Cardiac muscle cell (in vitro differentiated cells and primary cell): ENCODE measurements at regions not wholly inside any gene's neighbourhood (a gene's known extent, or its start where the extent isn't known, plus 50 kb on each side); places are given as distances from the start of the nearest gene placed in this dataset.
"Not testable (repeated sequence)": the region's sequence is repeated elsewhere in the genome, so short reads cannot be mapped to it uniquely, and the experiment has no call there.

Experiments
- DNase-seq, 2 donors: peaks; one replicate each; pipeline versions ENCODE4 v3.0.0 to v3.0.0-alpha.2; 2010 to 2017; ENCODE audit warnings: low read depth in 1 of 2, low spot score in 1 of 2
- H3K27ac ChIP-seq: fragments of 200-600 bp; sonication (generic); 2 replicates; pipeline ENCODE4 v1.5.1; 2016
- H3K27me3 ChIP-seq: fragments of 200-600 bp; sonication (generic); 2 replicates; pipeline ENCODE4 v1.6.0; 2016; ENCODE audit warnings: control low read depth
- H3K36me3 ChIP-seq: fragments of 200-600 bp; sonication (generic); 2 replicates; pipeline ENCODE4 v1.5.1; 2016; ENCODE audit warnings: control low read depth
- H3K4me1 ChIP-seq: fragments of 200-600 bp; sonication (generic); 2 replicates; pipeline ENCODE4 v1.8.1; 2017; ENCODE audit warnings: low read depth, mild to moderate bottlenecking, mixed run types
- H3K4me3 ChIP-seq: fragments of 200-600 bp; sonication (generic); 2 replicates; pipeline ENCODE4 v1.5.1; 2016; ENCODE audit warnings: mild to moderate bottlenecking
- H3K9me3 ChIP-seq: fragments of 200-600 bp; sonication (generic); 2 replicates; pipeline ENCODE4 v1.5.1; 2017; ENCODE audit warnings: low read depth, mild to moderate bottlenecking, control low read depth
- TF ChIP-seq, protein P1 (sequence below): IDR thresholded peaks from 2 replicates; pipeline ENCODE4 v1.5.1; 2012; ENCODE audit warnings: low read depth, mild to moderate bottlenecking, low read length

DNA sequence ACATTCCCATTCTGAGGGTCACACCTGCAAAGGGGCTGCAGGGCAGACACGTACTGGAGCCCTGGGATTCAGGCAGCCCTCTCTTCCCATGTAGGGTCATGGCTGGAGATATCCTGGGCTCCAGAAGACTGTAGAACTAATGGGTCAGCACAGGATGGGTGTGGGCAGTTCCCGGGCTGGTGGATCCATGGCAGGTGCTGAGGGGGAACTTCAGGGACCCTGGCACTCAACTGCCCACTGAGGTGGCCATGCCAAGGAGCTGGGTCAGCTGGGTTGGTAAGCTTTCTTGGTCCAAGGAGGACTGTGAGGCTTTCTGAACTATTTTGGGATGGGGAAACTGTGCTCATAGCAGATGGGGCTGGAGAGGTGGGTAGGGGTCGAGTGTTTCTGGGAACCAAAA lies 183.4 kb upstream of the RTL1 start:
- no peak overlapping the region for H3K4me3 ChIP-seq
- no peaks in the 10 kb centered on the region for H3K9me3 ChIP-seq
- no peaks in the 10 kb centered on the region for H3K27me3 ChIP-seq
- no peak for DNase-seq
- H3K36me3 ChIP-seq, result no peaks in the 10 kb centered on the region
- H3K27ac ChIP-seq, result no peak overlapping the region
- TF ChIP-seq, protein P1, sequence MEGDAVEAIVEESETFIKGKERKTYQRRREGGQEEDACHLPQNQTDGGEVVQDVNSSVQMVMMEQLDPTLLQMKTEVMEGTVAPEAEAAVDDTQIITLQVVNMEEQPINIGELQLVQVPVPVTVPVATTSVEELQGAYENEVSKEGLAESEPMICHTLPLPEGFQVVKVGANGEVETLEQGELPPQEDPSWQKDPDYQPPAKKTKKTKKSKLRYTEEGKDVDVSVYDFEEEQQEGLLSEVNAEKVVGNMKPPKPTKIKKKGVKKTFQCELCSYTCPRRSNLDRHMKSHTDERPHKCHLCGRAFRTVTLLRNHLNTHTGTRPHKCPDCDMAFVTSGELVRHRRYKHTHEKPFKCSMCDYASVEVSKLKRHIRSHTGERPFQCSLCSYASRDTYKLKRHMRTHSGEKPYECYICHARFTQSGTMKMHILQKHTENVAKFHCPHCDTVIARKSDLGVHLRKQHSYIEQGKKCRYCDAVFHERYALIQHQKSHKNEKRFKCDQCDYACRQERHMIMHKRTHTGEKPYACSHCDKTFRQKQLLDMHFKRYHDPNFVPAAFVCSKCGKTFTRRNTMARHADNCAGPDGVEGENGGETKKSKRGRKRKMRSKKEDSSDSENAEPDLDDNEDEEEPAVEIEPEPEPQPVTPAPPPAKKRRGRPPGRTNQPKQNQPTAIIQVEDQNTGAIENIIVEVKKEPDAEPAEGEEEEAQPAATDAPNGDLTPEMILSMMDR, result no peak
- no peaks in the 10 kb centered on the region for H3K4me1 ChIP-seq

DNA sequence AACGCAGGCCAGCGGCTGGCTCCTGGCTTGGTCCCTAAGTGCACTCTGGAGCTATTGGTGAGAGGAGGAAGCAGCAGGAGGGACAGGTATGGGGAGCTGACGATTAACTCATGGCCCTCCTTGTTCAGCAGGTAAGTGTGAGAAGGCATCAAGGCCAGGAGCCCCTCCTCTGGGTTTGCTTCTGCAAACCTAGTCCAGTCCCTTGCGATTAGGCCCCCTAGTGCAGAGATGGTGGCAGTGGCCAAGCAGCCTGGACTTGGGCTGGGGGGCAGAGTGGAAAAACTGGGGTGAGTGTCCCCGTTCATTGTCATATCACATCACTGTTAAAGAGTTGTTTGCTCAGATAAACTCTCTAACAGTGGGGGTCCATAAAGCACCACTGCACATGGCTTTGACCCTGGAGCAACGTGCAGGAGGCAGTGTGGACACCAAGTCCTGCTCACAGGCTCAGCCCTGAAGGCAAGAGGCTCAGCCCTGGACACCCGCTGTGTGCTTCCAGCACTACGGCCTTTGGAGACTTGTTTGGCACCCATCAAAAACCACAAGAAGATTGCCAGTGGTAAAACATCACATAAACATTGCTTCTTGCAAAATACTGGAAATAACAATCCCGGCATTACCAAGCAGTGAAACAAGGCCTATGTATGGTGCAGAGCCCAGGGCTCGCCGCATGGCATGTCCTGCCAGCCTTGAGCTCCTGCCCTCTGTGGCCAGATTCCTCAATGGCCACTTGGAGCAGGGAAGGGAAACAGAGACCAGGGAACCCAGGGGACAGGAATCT lies 184.3 kb upstream of the RTL1 start:
- no peaks in the 10 kb centered on the region for H3K9me3 ChIP-seq
- no peak overlapping the region for H3K27ac ChIP-seq
- no peaks in the 10 kb centered on the region for H3K4me1 ChIP-seq
- H3K27me3 ChIP-seq, result no peaks in the 10 kb centered on the region
- peak in 1 of 2 donors; percentile 44 for DNase-seq
- no peak overlapping the region for H3K4me3 ChIP-seq
- TF ChIP-seq, protein P1, result no peak
- no peaks in the 10 kb centered on the region for H3K36me3 ChIP-seq

DNA sequence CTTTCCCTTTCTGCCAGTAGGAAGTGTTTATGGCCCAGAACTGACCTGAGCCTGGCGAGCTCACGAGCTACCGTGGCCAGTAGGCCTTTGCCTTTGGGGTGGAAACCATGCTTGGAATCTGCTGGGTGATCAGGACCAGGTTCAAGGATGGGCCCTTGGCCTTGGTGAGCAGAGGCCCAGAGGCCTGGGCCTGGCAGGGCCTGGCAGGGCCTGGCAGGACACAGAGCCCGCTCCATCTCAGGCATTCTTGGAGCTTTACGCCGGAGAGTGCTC lies 184.8 kb upstream of the RTL1 start:
- Histone ChIP-seq H3K36me3 (no peaks in the 10 kb centered on the region), H3K4me1 (no peaks in the 10 kb centered on the region), H3K27me3 (no peaks in the 10 kb centered on the region), H3K27ac (no peak overlapping the region), H3K9me3 (no peaks in the 10 kb centered on the region), H3K4me3 (no peak overlapping the region)
- TF ChIP-seq, protein P1, result no peak
- no peak for DNase-seq

DNA sequence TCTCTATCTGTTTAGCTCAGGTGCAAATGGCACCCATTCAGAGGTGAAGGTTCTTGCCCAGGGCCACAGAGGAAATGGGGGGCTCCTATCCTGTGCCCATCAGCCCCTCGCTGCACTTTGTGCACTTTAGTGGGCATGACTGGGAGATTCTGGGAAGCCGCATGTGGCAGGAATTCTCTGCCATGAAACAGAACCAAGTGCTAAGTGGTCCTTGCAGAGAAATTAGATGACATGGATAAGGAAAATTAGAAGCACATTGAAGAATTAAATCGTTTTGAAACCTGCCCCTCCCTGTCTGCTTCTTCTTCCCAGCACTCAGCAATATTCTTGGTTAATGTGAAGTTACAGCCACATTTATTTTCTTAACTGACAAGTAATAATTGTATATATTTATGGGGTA lies 185.2 kb upstream of the RTL1 start:
- H3K9me3 ChIP-seq, result no peaks in the 10 kb centered on the region
- no peaks in the 10 kb centered on the region for H3K4me1 ChIP-seq
- TF ChIP-seq, protein P1, result no peak
- no peak overlapping the region for H3K4me3 ChIP-seq
- H3K27ac ChIP-seq, result no peak overlapping the region
- DNase-seq, result no peak
- no peaks in the 10 kb centered on the region for H3K27me3 ChIP-seq
- H3K36me3 ChIP-seq, result no peaks in the 10 kb centered on the region

DNA sequence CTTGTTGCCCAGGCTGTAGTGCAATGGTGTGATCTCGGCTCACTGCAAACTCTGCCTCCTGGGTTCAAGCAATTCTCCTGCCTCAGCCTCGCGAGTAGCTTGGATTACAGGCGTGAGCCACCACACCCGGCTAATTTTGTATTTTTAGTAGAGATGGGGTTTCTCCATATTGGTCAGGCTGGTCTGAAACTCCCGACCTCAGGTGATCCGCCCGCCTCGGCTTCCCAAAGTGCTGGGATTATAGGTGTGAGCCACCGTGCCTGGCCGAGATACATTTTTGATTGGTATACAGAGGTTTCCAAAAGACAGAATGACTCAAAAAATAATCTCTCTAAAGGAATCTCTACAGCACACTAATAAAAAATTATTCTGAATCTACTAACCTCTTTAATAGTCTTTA lies 187.0 kb upstream of the RTL1 start:
- H3K4me3 ChIP-seq, H3K36me3 ChIP-seq, H3K9me3 ChIP-seq, H3K4me1 ChIP-seq, DNase-seq, H3K27ac ChIP-seq, H3K27me3 ChIP-seq: not testable (repeated sequence)

DNA sequence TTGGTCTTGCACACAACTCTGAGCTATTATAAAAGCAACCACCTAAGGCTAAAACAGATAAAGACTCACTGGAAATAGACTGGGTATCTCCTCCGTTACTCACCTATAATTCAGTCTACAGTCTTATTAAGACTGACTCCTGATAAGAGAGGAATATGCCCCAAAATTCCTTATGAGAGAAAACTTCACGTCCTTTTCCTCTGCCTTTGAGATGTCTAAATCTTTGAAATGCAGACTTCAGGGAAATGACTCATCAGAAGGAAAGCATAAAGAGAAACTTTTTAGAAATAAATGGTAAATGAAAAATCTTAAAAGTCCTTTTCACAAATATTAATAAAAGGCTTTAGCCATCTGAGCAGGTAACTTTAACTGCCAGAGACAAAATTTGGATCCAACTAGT lies 187.5 kb upstream of the RTL1 start:
- H3K9me3 ChIP-seq, result no peaks in the 10 kb centered on the region
- TF ChIP-seq, protein P1, result no peak
- H3K27me3 ChIP-seq, result no peaks in the 10 kb centered on the region
- no peaks in the 10 kb centered on the region for H3K36me3 ChIP-seq
- H3K4me1 ChIP-seq, result no peaks in the 10 kb centered on the region
- no peak overlapping the region for H3K27ac ChIP-seq
- no peak overlapping the region for H3K4me3 ChIP-seq
- DNase-seq, result no peak

DNA sequence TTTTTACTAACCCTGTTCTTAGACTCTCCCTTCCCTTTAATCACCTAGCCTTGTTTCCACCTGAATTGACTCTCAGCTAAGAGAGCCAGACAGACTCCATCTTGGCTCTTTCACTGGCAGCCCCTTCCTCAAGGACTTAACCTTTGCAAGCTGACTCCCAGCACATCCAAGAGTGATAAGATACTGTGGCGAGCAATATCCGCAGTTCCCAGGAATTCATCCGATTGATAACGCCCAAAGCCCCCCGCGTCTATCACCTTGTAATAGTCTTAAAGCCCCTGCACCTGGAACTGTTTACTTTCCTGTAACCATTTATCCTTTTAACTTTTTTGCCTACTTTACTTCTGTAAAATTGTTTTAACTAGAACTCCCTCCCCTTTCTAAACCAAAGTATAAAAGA lies 191.4 kb upstream of the RTL1 start:
- H3K36me3 ChIP-seq, H3K4me1 ChIP-seq, DNase-seq, H3K9me3 ChIP-seq, H3K27ac ChIP-seq, H3K4me3 ChIP-seq, H3K27me3 ChIP-seq: not testable (repeated sequence)
